Hepatocyte (in vitro differentiated cells): ENCODE measurements at regions not wholly inside any gene's neighbourhood (a gene's known extent, or its start where the extent isn't known, plus 50 kb on each side); places are given as distances from the start of the nearest gene placed in this dataset.

Source experiments
- EZH2 ChIP-seq: fragments of 200-600 bp; sonication (generic); IDR thresholded peaks from 2 replicates; pipeline ENCODE4 v1.6.1; 2016; ENCODE audit warnings: antibody characterized with exemption, mild to moderate bottlenecking, borderline replicate concordance
- TF ChIP-seq, protein P1 (sequence below): fragments of 200-600 bp; sonication (generic); IDR thresholded peaks from 2 replicates; pipeline ENCODE4 v1.5.1; 2016; ENCODE audit warnings: antibody characterized with exemption, mild to moderate bottlenecking; ENCODE audit not compliant: poor library complexity

DNA sequence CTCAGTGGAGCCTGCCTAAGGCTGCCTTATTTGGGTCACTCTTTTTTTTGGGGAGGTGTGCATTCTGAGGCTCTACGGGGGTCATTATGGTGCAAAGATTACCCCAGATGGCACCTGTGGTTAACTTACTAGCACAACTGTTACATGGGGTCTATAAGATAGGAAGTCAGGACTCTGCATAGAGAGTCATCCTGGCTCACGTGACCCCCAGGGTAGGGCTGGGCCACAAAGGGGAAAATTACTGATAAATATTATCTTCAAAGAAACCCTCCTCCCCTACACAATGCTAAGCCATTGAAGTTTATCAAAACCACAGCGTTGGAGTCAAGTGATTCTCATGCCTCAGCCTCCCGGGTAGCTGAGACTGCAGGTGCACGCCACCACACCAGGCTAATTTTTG is 397.1 kb downstream of the MN1 start:
- TF ChIP-seq, protein P1, sequence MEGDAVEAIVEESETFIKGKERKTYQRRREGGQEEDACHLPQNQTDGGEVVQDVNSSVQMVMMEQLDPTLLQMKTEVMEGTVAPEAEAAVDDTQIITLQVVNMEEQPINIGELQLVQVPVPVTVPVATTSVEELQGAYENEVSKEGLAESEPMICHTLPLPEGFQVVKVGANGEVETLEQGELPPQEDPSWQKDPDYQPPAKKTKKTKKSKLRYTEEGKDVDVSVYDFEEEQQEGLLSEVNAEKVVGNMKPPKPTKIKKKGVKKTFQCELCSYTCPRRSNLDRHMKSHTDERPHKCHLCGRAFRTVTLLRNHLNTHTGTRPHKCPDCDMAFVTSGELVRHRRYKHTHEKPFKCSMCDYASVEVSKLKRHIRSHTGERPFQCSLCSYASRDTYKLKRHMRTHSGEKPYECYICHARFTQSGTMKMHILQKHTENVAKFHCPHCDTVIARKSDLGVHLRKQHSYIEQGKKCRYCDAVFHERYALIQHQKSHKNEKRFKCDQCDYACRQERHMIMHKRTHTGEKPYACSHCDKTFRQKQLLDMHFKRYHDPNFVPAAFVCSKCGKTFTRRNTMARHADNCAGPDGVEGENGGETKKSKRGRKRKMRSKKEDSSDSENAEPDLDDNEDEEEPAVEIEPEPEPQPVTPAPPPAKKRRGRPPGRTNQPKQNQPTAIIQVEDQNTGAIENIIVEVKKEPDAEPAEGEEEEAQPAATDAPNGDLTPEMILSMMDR, result no peak
- TF ChIP-seq EZH2, result no peak
